ENCODE measurements at regions not wholly inside any gene's neighbourhood (a gene's known extent, or its start where the extent isn't known, plus 50 kb on each side); places are given as distances from the start of the nearest gene placed in this dataset.

DNA sequence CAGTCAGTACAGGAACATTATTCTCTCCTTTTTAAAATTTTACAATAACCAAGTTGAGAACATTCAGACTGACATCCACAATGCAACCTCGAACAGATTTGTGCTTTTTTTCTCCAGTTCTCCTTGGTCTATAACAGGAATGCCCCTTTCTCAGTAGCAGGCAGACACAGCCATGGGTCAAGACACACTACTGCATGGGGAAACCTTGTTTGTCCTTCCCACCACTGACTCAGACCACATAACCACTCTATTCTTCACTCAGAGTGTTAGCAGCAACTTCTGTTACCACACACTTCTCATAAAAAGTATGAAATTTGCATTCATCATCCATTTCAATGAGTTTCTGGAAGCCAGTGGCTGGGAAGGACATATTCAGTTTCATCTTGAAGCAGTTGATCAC, 421.7 kb downstream of the ADRA2A start:
- TF ChIP-seq, protein P1, sequence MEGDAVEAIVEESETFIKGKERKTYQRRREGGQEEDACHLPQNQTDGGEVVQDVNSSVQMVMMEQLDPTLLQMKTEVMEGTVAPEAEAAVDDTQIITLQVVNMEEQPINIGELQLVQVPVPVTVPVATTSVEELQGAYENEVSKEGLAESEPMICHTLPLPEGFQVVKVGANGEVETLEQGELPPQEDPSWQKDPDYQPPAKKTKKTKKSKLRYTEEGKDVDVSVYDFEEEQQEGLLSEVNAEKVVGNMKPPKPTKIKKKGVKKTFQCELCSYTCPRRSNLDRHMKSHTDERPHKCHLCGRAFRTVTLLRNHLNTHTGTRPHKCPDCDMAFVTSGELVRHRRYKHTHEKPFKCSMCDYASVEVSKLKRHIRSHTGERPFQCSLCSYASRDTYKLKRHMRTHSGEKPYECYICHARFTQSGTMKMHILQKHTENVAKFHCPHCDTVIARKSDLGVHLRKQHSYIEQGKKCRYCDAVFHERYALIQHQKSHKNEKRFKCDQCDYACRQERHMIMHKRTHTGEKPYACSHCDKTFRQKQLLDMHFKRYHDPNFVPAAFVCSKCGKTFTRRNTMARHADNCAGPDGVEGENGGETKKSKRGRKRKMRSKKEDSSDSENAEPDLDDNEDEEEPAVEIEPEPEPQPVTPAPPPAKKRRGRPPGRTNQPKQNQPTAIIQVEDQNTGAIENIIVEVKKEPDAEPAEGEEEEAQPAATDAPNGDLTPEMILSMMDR (IDR thresholded peaks at IDR 0.05), result no peak
- no peak for TF ChIP-seq POLR2A (IDR thresholded peaks at IDR 0.05)
- TF ChIP-seq EP300 (IDR thresholded peaks at IDR 0.05), result no peak
- TF ChIP-seq POLR2AphosphoS5 (IDR thresholded peaks at IDR 0.05), result no peak
